ENCODE measurements at regions not wholly inside any gene's neighbourhood (a gene's known extent, or its start where the extent isn't known, plus 50 kb on each side); places are given as distances from the start of the nearest gene placed in this dataset.

DNA sequence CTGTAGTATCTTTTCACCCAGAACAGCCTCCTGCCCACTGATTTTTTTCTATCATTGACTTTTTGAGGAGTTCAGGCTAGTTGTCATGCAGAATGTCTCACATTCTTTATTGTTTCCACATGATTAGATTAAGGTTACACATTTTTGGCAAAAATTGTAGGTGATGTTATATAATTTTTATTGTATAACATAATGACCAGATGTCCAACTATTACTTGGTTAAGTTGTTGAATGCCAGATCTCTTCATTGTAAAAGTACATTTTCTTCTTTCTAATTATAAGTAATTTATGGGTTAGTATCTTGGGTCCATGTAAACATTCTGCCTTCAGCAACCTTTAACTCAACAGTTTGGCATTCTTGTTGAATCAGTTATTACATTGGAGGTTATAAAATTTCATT lies 138.4 kb downstream of the POSTN start (continued):
- TF ChIP-seq, protein P1, sequence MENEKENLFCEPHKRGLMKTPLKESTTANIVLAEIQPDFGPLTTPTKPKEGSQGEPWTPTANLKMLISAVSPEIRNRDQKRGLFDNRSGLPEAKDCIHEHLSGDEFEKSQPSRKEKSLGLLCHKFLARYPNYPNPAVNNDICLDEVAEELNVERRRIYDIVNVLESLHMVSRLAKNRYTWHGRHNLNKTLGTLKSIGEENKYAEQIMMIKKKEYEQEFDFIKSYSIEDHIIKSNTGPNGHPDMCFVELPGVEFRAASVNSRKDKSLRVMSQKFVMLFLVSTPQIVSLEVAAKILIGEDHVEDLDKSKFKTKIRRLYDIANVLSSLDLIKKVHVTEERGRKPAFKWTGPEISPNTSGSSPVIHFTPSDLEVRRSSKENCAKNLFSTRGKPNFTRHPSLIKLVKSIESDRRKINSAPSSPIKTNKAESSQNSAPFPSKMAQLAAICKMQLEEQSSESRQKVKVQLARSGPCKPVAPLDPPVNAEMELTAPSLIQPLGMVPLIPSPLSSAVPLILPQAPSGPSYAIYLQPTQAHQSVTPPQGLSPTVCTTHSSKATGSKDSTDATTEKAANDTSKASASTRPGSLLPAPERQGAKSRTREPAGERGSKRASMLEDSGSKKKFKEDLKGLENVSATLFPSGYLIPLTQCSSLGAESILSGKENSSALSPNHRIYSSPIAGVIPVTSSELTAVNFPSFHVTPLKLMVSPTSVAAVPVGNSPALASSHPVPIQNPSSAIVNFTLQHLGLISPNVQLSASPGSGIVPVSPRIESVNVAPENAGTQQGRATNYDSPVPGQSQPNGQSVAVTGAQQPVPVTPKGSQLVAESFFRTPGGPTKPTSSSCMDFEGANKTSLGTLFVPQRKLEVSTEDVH (IDR thresholded peaks at IDR 0.05; ENCODE audit: low read depth, partially characterized antibody): no peak
- TF ChIP-seq, protein P2, sequence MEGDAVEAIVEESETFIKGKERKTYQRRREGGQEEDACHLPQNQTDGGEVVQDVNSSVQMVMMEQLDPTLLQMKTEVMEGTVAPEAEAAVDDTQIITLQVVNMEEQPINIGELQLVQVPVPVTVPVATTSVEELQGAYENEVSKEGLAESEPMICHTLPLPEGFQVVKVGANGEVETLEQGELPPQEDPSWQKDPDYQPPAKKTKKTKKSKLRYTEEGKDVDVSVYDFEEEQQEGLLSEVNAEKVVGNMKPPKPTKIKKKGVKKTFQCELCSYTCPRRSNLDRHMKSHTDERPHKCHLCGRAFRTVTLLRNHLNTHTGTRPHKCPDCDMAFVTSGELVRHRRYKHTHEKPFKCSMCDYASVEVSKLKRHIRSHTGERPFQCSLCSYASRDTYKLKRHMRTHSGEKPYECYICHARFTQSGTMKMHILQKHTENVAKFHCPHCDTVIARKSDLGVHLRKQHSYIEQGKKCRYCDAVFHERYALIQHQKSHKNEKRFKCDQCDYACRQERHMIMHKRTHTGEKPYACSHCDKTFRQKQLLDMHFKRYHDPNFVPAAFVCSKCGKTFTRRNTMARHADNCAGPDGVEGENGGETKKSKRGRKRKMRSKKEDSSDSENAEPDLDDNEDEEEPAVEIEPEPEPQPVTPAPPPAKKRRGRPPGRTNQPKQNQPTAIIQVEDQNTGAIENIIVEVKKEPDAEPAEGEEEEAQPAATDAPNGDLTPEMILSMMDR (IDR thresholded peaks at IDR 0.05 in 2 of 3, conservative IDR thresholded peaks at IDR 0.05 in 1 of 3; ENCODE audit: insufficient read depth in 2 of 3, low read depth in 1 of 3, low read length in 3 of 3): no peak
- TF ChIP-seq, protein P3, sequence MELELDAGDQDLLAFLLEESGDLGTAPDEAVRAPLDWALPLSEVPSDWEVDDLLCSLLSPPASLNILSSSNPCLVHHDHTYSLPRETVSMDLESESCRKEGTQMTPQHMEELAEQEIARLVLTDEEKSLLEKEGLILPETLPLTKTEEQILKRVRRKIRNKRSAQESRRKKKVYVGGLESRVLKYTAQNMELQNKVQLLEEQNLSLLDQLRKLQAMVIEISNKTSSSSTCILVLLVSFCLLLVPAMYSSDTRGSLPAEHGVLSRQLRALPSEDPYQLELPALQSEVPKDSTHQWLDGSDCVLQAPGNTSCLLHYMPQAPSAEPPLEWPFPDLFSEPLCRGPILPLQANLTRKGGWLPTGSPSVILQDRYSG (tag; conservative IDR thresholded peaks at IDR 0.05; ENCODE audit: low read depth): no peak
- TF ChIP-seq, protein P4, sequence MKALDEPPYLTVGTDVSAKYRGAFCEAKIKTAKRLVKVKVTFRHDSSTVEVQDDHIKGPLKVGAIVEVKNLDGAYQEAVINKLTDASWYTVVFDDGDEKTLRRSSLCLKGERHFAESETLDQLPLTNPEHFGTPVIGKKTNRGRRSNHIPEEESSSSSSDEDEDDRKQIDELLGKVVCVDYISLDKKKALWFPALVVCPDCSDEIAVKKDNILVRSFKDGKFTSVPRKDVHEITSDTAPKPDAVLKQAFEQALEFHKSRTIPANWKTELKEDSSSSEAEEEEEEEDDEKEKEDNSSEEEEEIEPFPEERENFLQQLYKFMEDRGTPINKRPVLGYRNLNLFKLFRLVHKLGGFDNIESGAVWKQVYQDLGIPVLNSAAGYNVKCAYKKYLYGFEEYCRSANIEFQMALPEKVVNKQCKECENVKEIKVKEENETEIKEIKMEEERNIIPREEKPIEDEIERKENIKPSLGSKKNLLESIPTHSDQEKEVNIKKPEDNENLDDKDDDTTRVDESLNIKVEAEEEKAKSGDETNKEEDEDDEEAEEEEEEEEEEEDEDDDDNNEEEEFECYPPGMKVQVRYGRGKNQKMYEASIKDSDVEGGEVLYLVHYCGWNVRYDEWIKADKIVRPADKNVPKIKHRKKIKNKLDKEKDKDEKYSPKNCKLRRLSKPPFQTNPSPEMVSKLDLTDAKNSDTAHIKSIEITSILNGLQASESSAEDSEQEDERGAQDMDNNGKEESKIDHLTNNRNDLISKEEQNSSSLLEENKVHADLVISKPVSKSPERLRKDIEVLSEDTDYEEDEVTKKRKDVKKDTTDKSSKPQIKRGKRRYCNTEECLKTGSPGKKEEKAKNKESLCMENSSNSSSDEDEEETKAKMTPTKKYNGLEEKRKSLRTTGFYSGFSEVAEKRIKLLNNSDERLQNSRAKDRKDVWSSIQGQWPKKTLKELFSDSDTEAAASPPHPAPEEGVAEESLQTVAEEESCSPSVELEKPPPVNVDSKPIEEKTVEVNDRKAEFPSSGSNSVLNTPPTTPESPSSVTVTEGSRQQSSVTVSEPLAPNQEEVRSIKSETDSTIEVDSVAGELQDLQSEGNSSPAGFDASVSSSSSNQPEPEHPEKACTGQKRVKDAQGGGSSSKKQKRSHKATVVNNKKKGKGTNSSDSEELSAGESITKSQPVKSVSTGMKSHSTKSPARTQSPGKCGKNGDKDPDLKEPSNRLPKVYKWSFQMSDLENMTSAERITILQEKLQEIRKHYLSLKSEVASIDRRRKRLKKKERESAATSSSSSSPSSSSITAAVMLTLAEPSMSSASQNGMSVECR (CRISPR knock-in tag; IDR thresholded peaks at IDR 0.05): no peak
- TF ChIP-seq TEAD4 (IDR thresholded peaks at IDR 0.05; ENCODE audit: low read length) (no peak), TEAD4 (CRISPR knock-in tag; IDR thresholded peaks at IDR 0.05; ENCODE audit: borderline replicate concordance) (no peak)
